Neural crest cell (in vitro differentiated cells): ENCODE measurements at regions not wholly inside any gene's neighbourhood (a gene's known extent, or its start where the extent isn't known, plus 50 kb on each side); places are given as distances from the start of the nearest gene placed in this dataset.
"Not testable (repeated sequence)": the region's sequence is repeated elsewhere in the genome, so short reads cannot be mapped to it uniquely, and the experiment has no call there.

Experiments
- DNase-seq: peaks from one replicate; pipeline ENCODE4 v3.0.0; 2021; ENCODE audit warnings: low read depth, mixed read lengths, low spot score
- H3K27ac Mint-ChIP-seq: one replicate; pipeline ENCODE4 v1.8.0; 2021; ENCODE audit warnings: mild to moderate bottlenecking, mixed read lengths; ENCODE audit not compliant: unreplicated experiment
- H3K27me3 Mint-ChIP-seq: 2 replicates; pipeline ENCODE4 v1.8.0; 2021; ENCODE audit warnings: low read depth, mild to moderate bottlenecking, mixed read lengths
- H3K36me3 Mint-ChIP-seq: 2 replicates; pipeline ENCODE4 v1.8.0; 2021; ENCODE audit warnings: low read depth, mild to moderate bottlenecking, mixed read lengths
- H3K4me1 Mint-ChIP-seq: 2 replicates; pipeline ENCODE4 v1.8.0; 2021; ENCODE audit warnings: mixed read lengths
- H3K4me3 Mint-ChIP-seq: one replicate; pipeline ENCODE4 v1.8.0; 2021; ENCODE audit warnings: mild to moderate bottlenecking, mixed read lengths
- H3K9me3 Mint-ChIP-seq: 2 replicates; pipeline ENCODE4 v1.8.0; 2021; ENCODE audit warnings: mixed read lengths
- TF ChIP-seq, protein P1 (sequence below): fragments of 200-600 bp; sonication (generic); conservative IDR thresholded peaks from 2 replicates; pipeline ENCODE4 v1.5.0; 2021; ENCODE audit warnings: antibody characterized with exemption, mild to moderate bottlenecking

- not testable (repeated sequence) for H3K27ac Mint-ChIP-seq, H3K9me3 Mint-ChIP-seq, H3K4me3 Mint-ChIP-seq, H3K27me3 Mint-ChIP-seq, H3K4me1 Mint-ChIP-seq, DNase-seq, H3K36me3 Mint-ChIP-seq
Observed at GRCh38 chr17:16859515-16859914, 112.4 kb downstream of the TNFRSF13B start.

GRCh38 chr17:16857746-16858145 lies 114.2 kb downstream of the TNFRSF13B start:
- DNase-seq, H3K27me3 Mint-ChIP-seq, H3K27ac Mint-ChIP-seq, H3K9me3 Mint-ChIP-seq, H3K4me3 Mint-ChIP-seq, H3K4me1 Mint-ChIP-seq, H3K36me3 Mint-ChIP-seq: not testable (repeated sequence)

DNA sequence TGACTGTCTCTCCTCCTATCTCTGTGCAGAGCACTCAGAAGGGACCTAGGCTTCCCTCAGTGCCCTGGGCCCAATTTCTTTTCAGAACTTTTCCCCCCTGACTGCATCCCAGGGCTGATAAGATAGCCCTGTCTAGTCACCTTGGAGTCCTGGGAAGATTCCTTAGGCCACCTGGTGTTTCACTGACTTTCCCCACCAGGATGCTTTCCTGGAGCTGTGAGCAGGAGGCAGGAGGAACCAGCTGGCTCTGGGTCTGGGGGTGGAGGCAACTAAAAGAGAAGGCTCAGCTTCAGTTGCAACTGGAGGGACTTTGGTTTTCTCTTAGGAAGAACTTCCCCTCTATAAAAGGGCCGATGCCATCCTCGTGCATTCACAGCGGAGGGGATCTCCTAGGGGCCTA lies 115.1 kb downstream of the TNFRSF13B start:
- not testable (repeated sequence) for H3K27me3 Mint-ChIP-seq, H3K4me3 Mint-ChIP-seq, H3K36me3 Mint-ChIP-seq, H3K9me3 Mint-ChIP-seq, DNase-seq, H3K4me1 Mint-ChIP-seq, H3K27ac Mint-ChIP-seq

DNA sequence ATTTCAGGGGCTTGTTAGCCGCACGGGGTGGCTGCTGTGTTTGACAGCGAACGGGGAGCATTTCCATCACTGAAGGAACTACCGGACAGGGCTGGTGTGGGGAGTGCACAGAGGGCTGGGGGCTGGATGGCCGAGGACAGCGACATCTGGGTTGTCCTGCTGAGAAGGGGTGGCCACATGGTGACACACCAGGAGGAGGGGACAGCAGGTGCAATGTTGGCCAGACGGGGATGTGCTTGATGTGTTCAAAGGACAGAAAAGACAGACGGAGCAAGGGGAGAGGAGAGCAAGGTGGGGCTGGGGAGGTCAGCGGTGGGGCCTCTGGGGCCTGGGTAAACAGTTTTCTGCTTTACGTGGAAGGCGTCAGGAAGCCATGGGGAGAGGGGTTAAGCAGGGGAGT lies 115.7 kb downstream of the TNFRSF13B start:
- H3K27ac Mint-ChIP-seq, H3K9me3 Mint-ChIP-seq, H3K4me3 Mint-ChIP-seq, H3K4me1 Mint-ChIP-seq, H3K27me3 Mint-ChIP-seq, DNase-seq, H3K36me3 Mint-ChIP-seq: not testable (repeated sequence)

DNA sequence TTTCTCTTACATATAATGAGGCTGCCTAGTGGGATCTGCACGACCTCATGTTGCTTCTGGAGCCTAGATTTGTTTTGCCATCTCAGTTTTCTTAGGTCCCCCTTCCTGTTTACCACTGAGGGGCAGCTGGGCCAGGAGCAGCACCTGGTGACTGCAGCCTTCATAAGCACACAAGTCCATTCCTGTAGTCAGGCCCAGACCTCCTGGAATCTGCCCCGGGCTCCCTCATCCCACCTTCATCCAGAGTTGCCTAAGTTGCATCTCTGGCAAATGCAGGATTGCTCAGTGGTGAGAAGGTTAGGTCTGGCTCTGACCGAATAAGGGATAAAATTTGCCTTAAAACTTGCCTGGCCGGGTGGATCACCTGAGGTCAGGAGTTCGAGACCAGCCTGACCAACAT lies 117.3 kb downstream of the TNFRSF13B start:
- H3K27ac Mint-ChIP-seq, result not testable (repeated sequence)

GRCh38 chr17:16853661-16854320 lies 118.1 kb downstream of the TNFRSF13B start:
- Mint-ChIP-seq H3K4me3 (no peak overlapping the region), H3K27me3 (no peaks in the 10 kb centered on the region), H3K27ac (no peak overlapping the region), H3K9me3 (no peaks in the 10 kb centered on the region), H3K4me1 (no peaks in the 10 kb centered on the region), H3K36me3 (no peaks in the 10 kb centered on the region)
- TF ChIP-seq, protein P1, sequence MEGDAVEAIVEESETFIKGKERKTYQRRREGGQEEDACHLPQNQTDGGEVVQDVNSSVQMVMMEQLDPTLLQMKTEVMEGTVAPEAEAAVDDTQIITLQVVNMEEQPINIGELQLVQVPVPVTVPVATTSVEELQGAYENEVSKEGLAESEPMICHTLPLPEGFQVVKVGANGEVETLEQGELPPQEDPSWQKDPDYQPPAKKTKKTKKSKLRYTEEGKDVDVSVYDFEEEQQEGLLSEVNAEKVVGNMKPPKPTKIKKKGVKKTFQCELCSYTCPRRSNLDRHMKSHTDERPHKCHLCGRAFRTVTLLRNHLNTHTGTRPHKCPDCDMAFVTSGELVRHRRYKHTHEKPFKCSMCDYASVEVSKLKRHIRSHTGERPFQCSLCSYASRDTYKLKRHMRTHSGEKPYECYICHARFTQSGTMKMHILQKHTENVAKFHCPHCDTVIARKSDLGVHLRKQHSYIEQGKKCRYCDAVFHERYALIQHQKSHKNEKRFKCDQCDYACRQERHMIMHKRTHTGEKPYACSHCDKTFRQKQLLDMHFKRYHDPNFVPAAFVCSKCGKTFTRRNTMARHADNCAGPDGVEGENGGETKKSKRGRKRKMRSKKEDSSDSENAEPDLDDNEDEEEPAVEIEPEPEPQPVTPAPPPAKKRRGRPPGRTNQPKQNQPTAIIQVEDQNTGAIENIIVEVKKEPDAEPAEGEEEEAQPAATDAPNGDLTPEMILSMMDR, result no peak
- DNase-seq, result no peak

More for the DNA sequence above, 117.3 kb downstream of the TNFRSF13B start:
- not testable (repeated sequence) for DNase-seq, H3K9me3 Mint-ChIP-seq, H3K27me3 Mint-ChIP-seq, H3K4me1 Mint-ChIP-seq, H3K36me3 Mint-ChIP-seq, H3K4me3 Mint-ChIP-seq

DNA sequence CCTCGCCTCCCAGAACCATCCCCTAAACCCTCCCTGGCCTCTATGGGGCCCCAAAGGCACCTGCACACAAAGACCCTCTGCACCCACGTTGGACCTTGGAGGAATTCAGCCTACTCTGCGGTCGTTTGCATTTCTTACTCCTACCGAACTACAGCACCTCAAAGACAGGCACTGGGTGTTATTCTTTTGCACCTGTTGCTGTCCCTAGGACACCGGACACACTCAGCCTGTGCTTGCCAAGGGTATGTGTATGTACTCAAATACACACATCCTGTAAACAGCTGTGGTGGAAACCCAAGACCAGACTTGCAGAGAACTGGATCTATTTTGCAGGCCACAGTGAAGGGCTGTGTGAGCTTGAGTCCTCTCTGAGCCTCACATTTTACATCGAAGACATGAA lies 122.1 kb downstream of the TNFRSF13B start:
- H3K27me3 Mint-ChIP-seq, H3K27ac Mint-ChIP-seq, H3K9me3 Mint-ChIP-seq, H3K36me3 Mint-ChIP-seq, DNase-seq, H3K4me1 Mint-ChIP-seq, H3K4me3 Mint-ChIP-seq: not testable (repeated sequence)

DNA sequence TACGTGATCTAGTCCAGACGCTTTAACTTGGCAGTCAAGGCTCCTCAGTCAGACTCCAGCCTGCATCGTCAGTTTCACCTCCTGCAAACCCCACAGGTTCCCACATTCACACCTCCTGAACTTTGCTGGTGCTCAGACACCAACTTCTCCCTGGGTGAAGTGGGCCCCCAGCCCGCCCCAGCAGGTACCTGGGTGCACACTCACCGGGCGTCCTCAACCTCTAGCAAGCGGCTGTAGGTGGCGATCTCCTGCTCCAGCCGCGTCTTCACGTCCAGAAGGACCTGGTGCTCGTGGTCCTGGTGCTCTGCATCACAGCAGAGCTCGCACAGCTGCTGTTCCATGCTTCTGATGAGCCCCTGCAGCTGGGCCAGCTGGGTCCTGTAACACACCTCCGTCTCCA lies 122.9 kb downstream of the TNFRSF13B start:
- H3K27ac Mint-ChIP-seq, H3K36me3 Mint-ChIP-seq, H3K9me3 Mint-ChIP-seq, H3K27me3 Mint-ChIP-seq, H3K4me3 Mint-ChIP-seq, DNase-seq, H3K4me1 Mint-ChIP-seq: not testable (repeated sequence)

DNA sequence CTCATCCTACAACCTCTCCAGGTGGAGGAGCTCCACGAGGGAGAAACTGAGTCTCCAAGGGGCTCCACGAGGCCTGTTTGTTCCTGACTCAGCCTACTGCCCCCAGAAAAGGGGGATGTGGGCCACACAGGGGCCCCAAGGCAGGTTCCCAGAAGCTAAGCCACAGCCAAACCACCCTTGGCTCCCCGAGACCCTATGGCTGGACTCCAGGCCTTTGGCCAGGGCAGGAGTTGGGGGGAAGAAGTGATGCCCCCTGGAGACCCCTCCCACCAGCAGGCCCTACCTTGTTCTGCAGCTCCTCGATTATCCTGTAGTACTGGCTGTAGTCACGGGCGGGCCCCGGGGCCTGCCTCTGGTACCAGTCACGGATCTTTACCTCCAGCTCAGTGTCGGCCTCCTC lies 126.8 kb downstream of the TNFRSF13B start:
- H3K27ac Mint-ChIP-seq, H3K4me1 Mint-ChIP-seq, H3K36me3 Mint-ChIP-seq, H3K9me3 Mint-ChIP-seq, DNase-seq, H3K4me3 Mint-ChIP-seq, H3K27me3 Mint-ChIP-seq: not testable (repeated sequence)

- not testable (repeated sequence) for H3K27me3 Mint-ChIP-seq, DNase-seq, H3K4me3 Mint-ChIP-seq, H3K27ac Mint-ChIP-seq, H3K36me3 Mint-ChIP-seq, H3K4me1 Mint-ChIP-seq, H3K9me3 Mint-ChIP-seq
Observed at GRCh38 chr17:16844669-16845068, 127.2 kb downstream of the TNFRSF13B start.

- not testable (repeated sequence) for H3K36me3 Mint-ChIP-seq, H3K4me1 Mint-ChIP-seq, H3K27me3 Mint-ChIP-seq, H3K27ac Mint-ChIP-seq, DNase-seq, H3K4me3 Mint-ChIP-seq, H3K9me3 Mint-ChIP-seq
Observed at GRCh38 chr17:16843511-16843910, 128.4 kb downstream of the TNFRSF13B start.

GRCh38 chr17:16842346-16842745 lies 129.6 kb downstream of the TNFRSF13B start:
- H3K9me3 Mint-ChIP-seq, H3K4me3 Mint-ChIP-seq, H3K36me3 Mint-ChIP-seq, H3K27ac Mint-ChIP-seq, DNase-seq, H3K4me1 Mint-ChIP-seq, H3K27me3 Mint-ChIP-seq: not testable (repeated sequence)

- not testable (repeated sequence) for H3K27ac Mint-ChIP-seq, H3K36me3 Mint-ChIP-seq, H3K27me3 Mint-ChIP-seq, DNase-seq, H3K4me1 Mint-ChIP-seq, H3K4me3 Mint-ChIP-seq, H3K9me3 Mint-ChIP-seq
Observed at GRCh38 chr17:16841896-16842295, 130.0 kb downstream of the TNFRSF13B start.
